HG02763 (cell line): ENCODE measurements at regions not wholly inside any gene's neighbourhood (a gene's known extent, or its start where the extent isn't known, plus 50 kb on each side); places are given as distances from the start of the nearest gene placed in this dataset.

Experiments
- ATAC-seq: cut with Tn5 transposase; IDR thresholded peaks from one replicate; pipeline ENCODE4 v1.9.1; 2021; ENCODE audit warnings: mild to moderate bottlenecking, moderate library complexity; ENCODE audit not compliant: unreplicated experiment

- no peak for ATAC-seq
Observed at GRCh38 chr1:168959382-168959781, 147.1 kb upstream of the ATP1B1 start.

GRCh38 chr1:168960114-168960513 lies 146.4 kb upstream of the ATP1B1 start:
- no peak for ATAC-seq

GRCh38 chr1:168960595-168960994 lies 145.9 kb upstream of the ATP1B1 start:
- ATAC-seq: no peak

GRCh38 chr1:168963601-168964000 lies 142.9 kb upstream of the ATP1B1 start:
- ATAC-seq: no peak

- ATAC-seq: no peak
Observed at GRCh38 chr1:168964478-168964877, 142.0 kb upstream of the ATP1B1 start.

- no peak for ATAC-seq
Observed at GRCh38 chr1:168966217-168966616, 140.3 kb upstream of the ATP1B1 start.

GRCh38 chr1:168966636-168967035 lies 139.9 kb upstream of the ATP1B1 start:
- ATAC-seq: no peak

GRCh38 chr1:168970926-168971659 lies 135.4 kb upstream of the ATP1B1 start:
- no peak for ATAC-seq

- ATAC-seq: no peak
Observed at GRCh38 chr1:168972225-168972624, 134.3 kb upstream of the ATP1B1 start.

- no peak for ATAC-seq
Observed at GRCh38 chr1:168972887-168973286, 133.6 kb upstream of the ATP1B1 start.

- ATAC-seq: no peak
Observed at GRCh38 chr1:168974117-168974516, 132.4 kb upstream of the ATP1B1 start.

- ATAC-seq: no peak
Observed at GRCh38 chr1:168974611-168975010, 131.9 kb upstream of the ATP1B1 start.

- ATAC-seq: no peak
Observed at GRCh38 chr1:168976267-168976666, 130.2 kb upstream of the ATP1B1 start.

- no peak for ATAC-seq
Observed at GRCh38 chr1:168977618-168978017, 128.9 kb upstream of the ATP1B1 start.

GRCh38 chr1:168979276-168979675 lies 127.2 kb upstream of the ATP1B1 start:
- ATAC-seq: no peak

GRCh38 chr1:168980180-168980579 lies 126.3 kb upstream of the ATP1B1 start:
- ATAC-seq: no peak

- no peak for ATAC-seq
Observed at GRCh38 chr1:168980656-168981055, 125.8 kb upstream of the ATP1B1 start.

- no peak for ATAC-seq
Observed at GRCh38 chr1:168982778-168983177, 123.7 kb upstream of the ATP1B1 start.

- no peak for ATAC-seq
Observed at GRCh38 chr1:168987330-168987729, 119.2 kb upstream of the ATP1B1 start.

GRCh38 chr1:168987923-168988322 lies 118.6 kb upstream of the ATP1B1 start:
- no peak for ATAC-seq

GRCh38 chr1:168989985-168990384 lies 116.5 kb upstream of the ATP1B1 start:
- ATAC-seq: no peak

- no peak for ATAC-seq
Observed at GRCh38 chr1:168991667-168992475, 114.6 kb upstream of the ATP1B1 start.
